HFF-Myc (cell line): ENCODE measurements at regions not wholly inside any gene's neighbourhood (a gene's known extent, or its start where the extent isn't known, plus 50 kb on each side); places are given as distances from the start of the nearest gene placed in this dataset.

Experiments used
- DNase-seq: peaks from one replicate; pipeline ENCODE4 v3.0.0-alpha.2; 2011; ENCODE audit warnings: low read depth; ENCODE audit errors: extremely low read depth
- H3K4me3 ChIP-seq: replicated peaks from 2 replicates; pipeline ENCODE4 v1.5.1; 2011; ENCODE audit warnings: low read depth, mild to moderate bottlenecking, control low read depth, low read length
- CTCF ChIP-seq: IDR thresholded peaks from 2 replicates; pipeline ENCODE4 v1.5.1; 2012; ENCODE audit warnings: mild to moderate bottlenecking, low read depth, low read length, control low read depth; ENCODE audit errors: missing control alignments

GRCh38 chr18:35818353-35818667 is 154.2 kb upstream of the RMP24 start:
- no peak for TF ChIP-seq CTCF
- H3K4me3 ChIP-seq, result no peak overlapping the region
- no peak for DNase-seq

- no peak overlapping the region for H3K4me3 ChIP-seq
- TF ChIP-seq CTCF, result no peak
- no peak for DNase-seq
Observed at GRCh38 chr18:35822413-35822812, 150.1 kb upstream of the RMP24 start.

- TF ChIP-seq CTCF, result no peak
- no peak overlapping the region for H3K4me3 ChIP-seq
- DNase-seq, result no peak
Observed at GRCh38 chr18:35826477-35826876, 146.0 kb upstream of the RMP24 start.

- DNase-seq, result no peak
Observed at GRCh38 chr18:35827275-35827902, 145.1 kb upstream of the RMP24 start.

GRCh38 chr18:35827903-35828275 is 144.6 kb upstream of the RMP24 start:
- DNase-seq, result no peak
- H3K4me3 ChIP-seq, result no peak overlapping the region
- TF ChIP-seq CTCF, result no peak

More at GRCh38 chr18:35827275-35827902, 145.1 kb upstream of the RMP24 start:
- TF ChIP-seq CTCF, result no peak
- no peak overlapping the region for H3K4me3 ChIP-seq

- DNase-seq, result no peak
- no peak overlapping the region for H3K4me3 ChIP-seq
- no peak for TF ChIP-seq CTCF
Observed at GRCh38 chr18:35828591-35828990, 143.9 kb upstream of the RMP24 start.

- no peak overlapping the region for H3K4me3 ChIP-seq
- no peak for TF ChIP-seq CTCF
- no peak for DNase-seq
Observed at GRCh38 chr18:35835366-35835765, 137.1 kb upstream of the RMP24 start.
